ENCODE measurements at regions not wholly inside any gene's neighbourhood (a gene's known extent, or its start where the extent isn't known, plus 50 kb on each side); places are given as distances from the start of the nearest gene placed in this dataset.

DNA sequence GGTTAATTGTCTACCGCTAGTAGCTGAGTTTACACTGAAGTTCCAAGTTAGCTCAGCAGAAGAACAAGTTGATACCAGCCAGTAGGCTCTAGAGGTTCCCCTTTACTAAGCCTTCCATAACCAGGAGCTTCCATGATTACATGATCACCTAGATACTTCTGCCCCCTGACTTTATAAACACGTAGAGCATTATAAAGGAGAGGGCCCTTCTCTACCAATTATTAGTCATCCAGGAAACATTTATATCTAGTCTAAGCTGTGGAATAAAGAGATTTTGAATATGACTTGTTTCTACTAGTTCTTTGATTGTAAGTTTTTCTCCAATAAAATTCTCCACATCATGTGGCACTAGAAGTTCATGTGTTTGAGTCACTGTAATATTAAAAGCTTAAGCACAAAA is 818.1 kb upstream of the PCDH10 start:
- CTCF ChIA-PET = no interaction called here
- no peak for DNase-seq (ENCODE audit: low read depth, low spot score)

More for the DNA sequence above, 818.1 kb upstream of the PCDH10 start:
- no peaks in the 10 kb centered on the region for H4K20me1 ChIP-seq (ENCODE audit: insufficient read depth)
- H3K9me2 ChIP-seq (ENCODE audit: insufficient read depth) = no peaks in the 10 kb centered on the region
- RAD21 ChIA-PET (ENCODE audit: low non-redundant PET in 1 of 2, low total read pairs in 2 of 2, uncharacterized antibody in 2 of 2, unreplicated experiment in 2 of 2) = no interaction called here
- no TSS peak for BruUV-seq (replicated peaks)
- no peak overlapping the region for H2AFZ ChIP-seq (ENCODE audit: low read depth, low read length, poor library complexity, severe bottlenecking)
- POLR2A ChIA-PET = no interaction called here
- no peak overlapping the region for H3K9ac ChIP-seq (ENCODE audit: low read length)
- H3K4me1 ChIP-seq (ENCODE audit: control insufficient read depth in 1 of 2, insufficient read depth in 2 of 2, low read length in 2 of 2) = no peaks in the 10 kb centered on the region
- no peak overlapping the region for H3K4me2 ChIP-seq (ENCODE audit: low read length)
- H3K4me3 ChIP-seq (replicated peaks in 1 of 2; ENCODE audit: low read depth in 1 of 2, low read length in 2 of 2) = no peak overlapping the region
- H3K27me3 ChIP-seq (ENCODE audit: insufficient read depth, low read length) = no peaks in the 10 kb centered on the region
- no peaks in the 10 kb centered on the region for H3K9me3 ChIP-seq (ENCODE audit: control insufficient read depth in 1 of 2, insufficient read depth in 1 of 2, low read depth in 1 of 2, low read length in 2 of 2)
- H3K79me2 ChIP-seq (ENCODE audit: insufficient read depth, low read length) = no peaks in the 10 kb centered on the region
- no peaks in the 10 kb centered on the region for H3K36me3 ChIP-seq (ENCODE audit: control insufficient read depth in 1 of 2, insufficient read depth in 2 of 2, low read length in 2 of 2)
- TF ChIP-seq SIN3A (IDR thresholded peaks at IDR 0.05; ENCODE audit: low read depth) (no peak), ZNF274 (IDR thresholded peaks at IDR 0.05; ENCODE audit: low read depth, low read length) (no peak), JUND (IDR thresholded peaks at IDR 0.05) (no peak), CEBPB (IDR thresholded peaks at IDR 0.05; ENCODE audit: low read depth) (no peak), YY1 (IDR thresholded peaks at IDR 0.05; ENCODE audit: extremely low read depth, insufficient replicate concordance, low read depth, low read length) (no peak), POLR2AphosphoS5 (IDR thresholded peaks at IDR 0.05; ENCODE audit: low read depth, low read length) (no peak), SRF (IDR thresholded peaks at IDR 0.05; ENCODE audit: low read depth) (no peak), ZFX (IDR thresholded peaks at IDR 0.05) (no peak), SP1 (IDR thresholded peaks at IDR 0.05; ENCODE audit: low read depth) (no peak), CBX3 (IDR thresholded peaks at IDR 0.05; ENCODE audit: low read depth) (no peak)
- TF ChIP-seq, protein P1, sequence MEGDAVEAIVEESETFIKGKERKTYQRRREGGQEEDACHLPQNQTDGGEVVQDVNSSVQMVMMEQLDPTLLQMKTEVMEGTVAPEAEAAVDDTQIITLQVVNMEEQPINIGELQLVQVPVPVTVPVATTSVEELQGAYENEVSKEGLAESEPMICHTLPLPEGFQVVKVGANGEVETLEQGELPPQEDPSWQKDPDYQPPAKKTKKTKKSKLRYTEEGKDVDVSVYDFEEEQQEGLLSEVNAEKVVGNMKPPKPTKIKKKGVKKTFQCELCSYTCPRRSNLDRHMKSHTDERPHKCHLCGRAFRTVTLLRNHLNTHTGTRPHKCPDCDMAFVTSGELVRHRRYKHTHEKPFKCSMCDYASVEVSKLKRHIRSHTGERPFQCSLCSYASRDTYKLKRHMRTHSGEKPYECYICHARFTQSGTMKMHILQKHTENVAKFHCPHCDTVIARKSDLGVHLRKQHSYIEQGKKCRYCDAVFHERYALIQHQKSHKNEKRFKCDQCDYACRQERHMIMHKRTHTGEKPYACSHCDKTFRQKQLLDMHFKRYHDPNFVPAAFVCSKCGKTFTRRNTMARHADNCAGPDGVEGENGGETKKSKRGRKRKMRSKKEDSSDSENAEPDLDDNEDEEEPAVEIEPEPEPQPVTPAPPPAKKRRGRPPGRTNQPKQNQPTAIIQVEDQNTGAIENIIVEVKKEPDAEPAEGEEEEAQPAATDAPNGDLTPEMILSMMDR (IDR thresholded peaks at IDR 0.05 in 2 of 3, conservative IDR thresholded peaks at IDR 0.05 in 1 of 3; ENCODE audit: borderline replicate concordance in 1 of 3, insufficient read depth in 1 of 3, low read depth in 2 of 3, low read length in 2 of 3) = no peak
- TF ChIP-seq, protein P2, sequence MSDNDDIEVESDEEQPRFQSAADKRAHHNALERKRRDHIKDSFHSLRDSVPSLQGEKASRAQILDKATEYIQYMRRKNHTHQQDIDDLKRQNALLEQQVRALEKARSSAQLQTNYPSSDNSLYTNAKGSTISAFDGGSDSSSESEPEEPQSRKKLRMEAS (IDR thresholded peaks at IDR 0.05) = no peak
- TF ChIP-seq, protein P3, sequence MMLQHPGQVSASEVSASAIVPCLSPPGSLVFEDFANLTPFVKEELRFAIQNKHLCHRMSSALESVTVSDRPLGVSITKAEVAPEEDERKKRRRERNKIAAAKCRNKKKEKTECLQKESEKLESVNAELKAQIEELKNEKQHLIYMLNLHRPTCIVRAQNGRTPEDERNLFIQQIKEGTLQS (IDR thresholded peaks at IDR 0.05) = no peak
- TF ChIP-seq, protein P4, sequence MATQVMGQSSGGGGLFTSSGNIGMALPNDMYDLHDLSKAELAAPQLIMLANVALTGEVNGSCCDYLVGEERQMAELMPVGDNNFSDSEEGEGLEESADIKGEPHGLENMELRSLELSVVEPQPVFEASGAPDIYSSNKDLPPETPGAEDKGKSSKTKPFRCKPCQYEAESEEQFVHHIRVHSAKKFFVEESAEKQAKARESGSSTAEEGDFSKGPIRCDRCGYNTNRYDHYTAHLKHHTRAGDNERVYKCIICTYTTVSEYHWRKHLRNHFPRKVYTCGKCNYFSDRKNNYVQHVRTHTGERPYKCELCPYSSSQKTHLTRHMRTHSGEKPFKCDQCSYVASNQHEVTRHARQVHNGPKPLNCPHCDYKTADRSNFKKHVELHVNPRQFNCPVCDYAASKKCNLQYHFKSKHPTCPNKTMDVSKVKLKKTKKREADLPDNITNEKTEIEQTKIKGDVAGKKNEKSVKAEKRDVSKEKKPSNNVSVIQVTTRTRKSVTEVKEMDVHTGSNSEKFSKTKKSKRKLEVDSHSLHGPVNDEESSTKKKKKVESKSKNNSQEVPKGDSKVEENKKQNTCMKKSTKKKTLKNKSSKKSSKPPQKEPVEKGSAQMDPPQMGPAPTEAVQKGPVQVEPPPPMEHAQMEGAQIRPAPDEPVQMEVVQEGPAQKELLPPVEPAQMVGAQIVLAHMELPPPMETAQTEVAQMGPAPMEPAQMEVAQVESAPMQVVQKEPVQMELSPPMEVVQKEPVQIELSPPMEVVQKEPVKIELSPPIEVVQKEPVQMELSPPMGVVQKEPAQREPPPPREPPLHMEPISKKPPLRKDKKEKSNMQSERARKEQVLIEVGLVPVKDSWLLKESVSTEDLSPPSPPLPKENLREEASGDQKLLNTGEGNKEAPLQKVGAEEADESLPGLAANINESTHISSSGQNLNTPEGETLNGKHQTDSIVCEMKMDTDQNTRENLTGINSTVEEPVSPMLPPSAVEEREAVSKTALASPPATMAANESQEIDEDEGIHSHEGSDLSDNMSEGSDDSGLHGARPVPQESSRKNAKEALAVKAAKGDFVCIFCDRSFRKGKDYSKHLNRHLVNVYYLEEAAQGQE (IDR thresholded peaks at IDR 0.05; ENCODE audit: low read depth) = no peak
- TF ChIP-seq, protein P5, sequence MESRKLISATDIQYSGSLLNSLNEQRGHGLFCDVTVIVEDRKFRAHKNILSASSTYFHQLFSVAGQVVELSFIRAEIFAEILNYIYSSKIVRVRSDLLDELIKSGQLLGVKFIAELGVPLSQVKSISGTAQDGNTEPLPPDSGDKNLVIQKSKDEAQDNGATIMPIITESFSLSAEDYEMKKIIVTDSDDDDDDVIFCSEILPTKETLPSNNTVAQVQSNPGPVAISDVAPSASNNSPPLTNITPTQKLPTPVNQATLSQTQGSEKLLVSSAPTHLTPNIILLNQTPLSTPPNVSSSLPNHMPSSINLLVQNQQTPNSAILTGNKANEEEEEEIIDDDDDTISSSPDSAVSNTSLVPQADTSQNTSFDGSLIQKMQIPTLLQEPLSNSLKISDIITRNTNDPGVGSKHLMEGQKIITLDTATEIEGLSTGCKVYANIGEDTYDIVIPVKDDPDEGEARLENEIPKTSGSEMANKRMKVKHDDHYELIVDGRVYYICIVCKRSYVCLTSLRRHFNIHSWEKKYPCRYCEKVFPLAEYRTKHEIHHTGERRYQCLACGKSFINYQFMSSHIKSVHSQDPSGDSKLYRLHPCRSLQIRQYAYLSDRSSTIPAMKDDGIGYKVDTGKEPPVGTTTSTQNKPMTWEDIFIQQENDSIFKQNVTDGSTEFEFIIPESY (IDR thresholded peaks at IDR 0.05; ENCODE audit: extremely low read depth, insufficient replicate concordance, low read length) = no peak
- no peak for ATAC-seq
- intact Hi-C loops (cut with micrococcal nuclease) = no loop called here
- H3K27ac ChIP-seq (ENCODE audit: low read depth, low read length) = no peak overlapping the region
